KMS-11 (cell line): ENCODE measurements at regions not wholly inside any gene's neighbourhood (a gene's known extent, or its start where the extent isn't known, plus 50 kb on each side); places are given as distances from the start of the nearest gene placed in this dataset.

ENCODE experiments used
- H2AFZ ChIP-seq: fragments of 200-600 bp; sonication (generic); 2 replicates; pipeline ENCODE4 v1.6.1; 2016; ENCODE audit warnings: antibody characterized with exemption, mixed run types, low read depth
- H3K27ac ChIP-seq: fragments of 200-600 bp; sonication (generic); 2 replicates; pipeline ENCODE4 v1.6.1; 2016; ENCODE audit warnings: mild to moderate bottlenecking, mixed run types
- H3K27me3 ChIP-seq: fragments of 200-600 bp; sonication (generic); 2 replicates; pipeline ENCODE4 v1.6.1; 2017; ENCODE audit warnings: mild to moderate bottlenecking, low read depth, mixed run types, moderate library complexity; ENCODE audit not compliant: insufficient read depth
- H3K36me3 ChIP-seq: fragments of 200-600 bp; sonication (generic); 2 replicates; pipeline ENCODE4 v1.6.1; 2017; ENCODE audit warnings: mild to moderate bottlenecking, mixed run types; ENCODE audit not compliant: insufficient read depth
- H3K4me1 ChIP-seq: fragments of 200-600 bp; sonication (generic); 2 replicates; pipeline ENCODE4 v1.6.1; 2016; ENCODE audit warnings: mild to moderate bottlenecking, low read depth, mixed run types; ENCODE audit not compliant: poor library complexity, severe bottlenecking
- H3K4me2 ChIP-seq: fragments of 200-600 bp; sonication (generic); 2 replicates; pipeline ENCODE4 v1.7.0; 2016; ENCODE audit warnings: mild to moderate bottlenecking, mixed run types
- H3K4me3 ChIP-seq: fragments of 200-600 bp; sonication (generic); IDR thresholded peaks from 2 replicates; pipeline ENCODE4 v1.6.1; 2017; ENCODE audit warnings: low read depth, low read length, mixed read lengths; ENCODE audit not compliant: insufficient read depth
- H3K79me2 ChIP-seq: fragments of 200-600 bp; sonication (generic); 2 replicates; pipeline ENCODE4 v1.6.1; 2016; ENCODE audit warnings: low read depth, mixed run types; ENCODE audit not compliant: insufficient read depth
- H3K9ac ChIP-seq: fragments of 200-600 bp; sonication (generic); 2 replicates; pipeline ENCODE4 v1.6.1; 2016; ENCODE audit warnings: mild to moderate bottlenecking, mixed run types
- H4K20me1 ChIP-seq: fragments of 200-600 bp; sonication (generic); 2 replicates; pipeline ENCODE4 v1.6.1; 2016; ENCODE audit warnings: mild to moderate bottlenecking, mixed run types; ENCODE audit not compliant: insufficient read depth
- TF ChIP-seq, protein P1 (sequence below): fragments of 200-600 bp; sonication (generic); conservative IDR thresholded peaks from 2 replicates; pipeline ENCODE4 v1.6.1; 2017; ENCODE audit warnings: low read depth, mild to moderate bottlenecking, antibody characterized with exemption, low read length, moderate library complexity, mixed read lengths

DNA sequence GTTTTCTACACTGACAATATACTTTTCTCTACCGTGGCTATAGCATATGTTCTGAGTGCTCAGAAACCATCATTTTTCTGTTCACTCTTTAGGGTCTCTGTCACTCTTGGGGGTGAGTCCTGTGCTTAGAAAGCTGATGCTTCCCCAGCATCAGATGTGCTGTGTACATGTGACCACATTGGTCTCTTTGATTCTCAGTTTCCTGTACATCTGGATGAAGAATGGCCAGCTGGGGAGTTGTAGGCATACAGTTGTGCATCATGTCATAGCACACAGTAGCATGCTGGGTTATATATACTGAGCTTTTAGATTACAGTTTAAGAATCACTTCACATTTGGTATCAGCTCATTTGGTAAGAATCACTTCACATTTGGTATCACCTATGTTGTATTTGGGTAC, 238.6 kb upstream of the PREP start:
- no peaks in the 10 kb centered on the region for H3K79me2 ChIP-seq
- H3K27me3 ChIP-seq, result no peaks in the 10 kb centered on the region
- H3K4me2 ChIP-seq, result no peak overlapping the region; the same call in 1 of the 2 replicates
- H4K20me1 ChIP-seq, result no peaks in the 10 kb centered on the region
- H3K9ac ChIP-seq, result no peak overlapping the region
- H2AFZ ChIP-seq, result no peak overlapping the region
- H3K4me1 ChIP-seq, result peaks cover 49% of the 10 kb centered on the region
- no peak overlapping the region for H3K4me3 ChIP-seq
- H3K36me3 ChIP-seq, result no peaks in the 10 kb centered on the region
- TF ChIP-seq, protein P1, sequence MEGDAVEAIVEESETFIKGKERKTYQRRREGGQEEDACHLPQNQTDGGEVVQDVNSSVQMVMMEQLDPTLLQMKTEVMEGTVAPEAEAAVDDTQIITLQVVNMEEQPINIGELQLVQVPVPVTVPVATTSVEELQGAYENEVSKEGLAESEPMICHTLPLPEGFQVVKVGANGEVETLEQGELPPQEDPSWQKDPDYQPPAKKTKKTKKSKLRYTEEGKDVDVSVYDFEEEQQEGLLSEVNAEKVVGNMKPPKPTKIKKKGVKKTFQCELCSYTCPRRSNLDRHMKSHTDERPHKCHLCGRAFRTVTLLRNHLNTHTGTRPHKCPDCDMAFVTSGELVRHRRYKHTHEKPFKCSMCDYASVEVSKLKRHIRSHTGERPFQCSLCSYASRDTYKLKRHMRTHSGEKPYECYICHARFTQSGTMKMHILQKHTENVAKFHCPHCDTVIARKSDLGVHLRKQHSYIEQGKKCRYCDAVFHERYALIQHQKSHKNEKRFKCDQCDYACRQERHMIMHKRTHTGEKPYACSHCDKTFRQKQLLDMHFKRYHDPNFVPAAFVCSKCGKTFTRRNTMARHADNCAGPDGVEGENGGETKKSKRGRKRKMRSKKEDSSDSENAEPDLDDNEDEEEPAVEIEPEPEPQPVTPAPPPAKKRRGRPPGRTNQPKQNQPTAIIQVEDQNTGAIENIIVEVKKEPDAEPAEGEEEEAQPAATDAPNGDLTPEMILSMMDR, result no peak
- H3K27ac ChIP-seq, result no peak overlapping the region

DNA sequence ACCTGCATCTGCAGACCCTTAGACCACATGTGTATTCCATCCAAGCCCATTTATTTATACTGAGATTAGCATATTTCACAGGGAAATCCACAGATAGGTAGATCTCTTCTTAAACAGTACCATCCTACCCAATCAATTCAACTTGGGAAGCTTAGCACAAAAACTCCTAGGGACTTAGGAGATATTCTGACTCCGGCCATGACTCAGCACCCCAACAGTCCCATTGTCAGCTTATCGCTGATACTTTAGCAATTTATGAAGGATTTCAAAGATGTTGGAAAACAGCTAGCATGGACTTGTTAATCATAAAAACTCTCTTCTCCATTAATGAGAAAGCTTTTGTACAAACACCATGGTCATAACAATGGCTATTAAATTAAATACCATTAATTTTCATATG, 236.2 kb upstream of the PREP start:
- H3K27me3 ChIP-seq, result no peaks in the 10 kb centered on the region
- no peaks in the 10 kb centered on the region for H3K36me3 ChIP-seq
- no peak overlapping the region for H3K4me3 ChIP-seq
- H2AFZ ChIP-seq, result no peak overlapping the region
- no peak overlapping the region for H3K9ac ChIP-seq
- no peaks in the 10 kb centered on the region for H3K79me2 ChIP-seq
- peaks cover 29% of the 10 kb centered on the region for H3K4me1 ChIP-seq
- H3K27ac ChIP-seq, result no peak overlapping the region
- no peaks in the 10 kb centered on the region for H4K20me1 ChIP-seq
- H3K4me2 ChIP-seq, result no peak overlapping the region
- TF ChIP-seq, protein P1, result no peak

DNA sequence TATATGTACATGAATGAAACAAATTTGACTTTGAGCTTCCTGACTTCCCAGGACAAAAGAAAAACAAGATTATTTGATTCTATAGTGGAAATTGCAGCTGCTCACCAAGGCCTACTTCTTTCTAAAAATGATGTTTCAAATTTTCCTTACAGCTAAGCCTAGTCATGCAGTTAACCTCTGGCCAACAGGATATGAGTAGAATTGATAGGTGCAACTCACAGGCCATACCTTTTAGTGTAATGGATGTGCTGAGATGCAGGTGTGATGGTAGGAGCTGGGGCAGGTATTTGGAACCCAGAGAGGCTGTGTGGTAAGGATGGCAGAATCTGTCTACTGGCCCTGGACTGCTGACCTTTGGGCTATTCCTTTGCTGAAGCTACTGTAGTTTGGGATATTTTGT, 230.9 kb upstream of the PREP start:
- Histone ChIP-seq H3K9ac (no peak overlapping the region), H2AFZ (no peak overlapping the region), H4K20me1 (no peaks in the 10 kb centered on the region), H3K4me2 (no peak overlapping the region), H3K36me3 (no peaks in the 10 kb centered on the region), H3K79me2 (no peaks in the 10 kb centered on the region), H3K4me1 (peaks cover 6% of the 10 kb centered on the region), H3K4me3 (no peak overlapping the region), H3K27ac (no peak overlapping the region), H3K27me3 (no peaks in the 10 kb centered on the region)
- TF ChIP-seq, protein P1, result no peak

DNA sequence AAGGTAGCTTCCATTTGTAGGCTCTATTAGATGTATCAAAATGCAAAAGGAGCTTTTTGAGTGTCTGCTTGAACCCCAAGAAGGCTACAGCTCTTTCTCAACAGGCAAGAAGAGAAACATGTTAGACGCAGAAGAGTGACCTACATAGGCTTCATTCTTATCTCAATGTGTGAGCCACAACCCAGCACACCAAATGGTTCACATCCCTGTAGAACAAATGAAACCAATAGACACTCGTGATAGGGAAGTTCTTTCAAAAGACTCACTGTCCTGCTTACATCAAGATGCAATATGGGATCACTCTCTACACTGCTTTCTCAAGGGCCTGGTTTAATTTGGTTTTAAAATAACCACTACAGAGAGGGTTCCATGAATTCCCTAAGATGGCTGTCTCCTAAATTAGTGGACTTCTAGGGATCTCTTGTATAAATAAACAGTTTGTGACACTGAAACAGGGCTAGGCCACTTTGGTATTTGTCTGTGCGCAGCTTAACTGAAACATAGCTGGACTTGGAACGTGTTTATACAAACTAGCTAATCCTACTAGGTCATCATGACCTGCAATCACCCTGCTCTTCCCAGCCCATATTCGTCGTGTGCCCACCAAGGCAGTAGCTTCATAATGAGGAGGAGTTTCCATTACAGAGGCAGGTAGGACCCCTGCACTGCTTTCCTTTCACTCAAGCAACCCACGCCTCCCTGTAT, 225.4 kb upstream of the PREP start:
- no peaks in the 10 kb centered on the region for H3K79me2 ChIP-seq
- H4K20me1 ChIP-seq, result no peaks in the 10 kb centered on the region
- no peaks in the 10 kb centered on the region for H3K36me3 ChIP-seq
- no peak overlapping the region for H3K4me2 ChIP-seq
- no peak overlapping the region for H2AFZ ChIP-seq
- no peak overlapping the region for H3K4me3 ChIP-seq
- no peaks in the 10 kb centered on the region for H3K4me1 ChIP-seq
- no peak overlapping the region for H3K9ac ChIP-seq
- no peak overlapping the region for H3K27ac ChIP-seq
- TF ChIP-seq, protein P1, result no peak
- H3K27me3 ChIP-seq, result no peaks in the 10 kb centered on the region
